Endothelial cell of umbilical vein (primary cell): ENCODE measurements at regions not wholly inside any gene's neighbourhood (a gene's known extent, or its start where the extent isn't known, plus 50 kb on each side); places are given as distances from the start of the nearest gene placed in this dataset.

ENCODE experiments used
- BruUV-seq: library from RNA; stranded (reverse); fragments of 400-500 nt; replicated peaks from 2 replicates; lab custom pipeline; 2021; lab: Mats Ljungman, UMichigan
- CTCF ChIA-PET: fragments of 300-600, 350-600 bp; sonication (Branson Sonifier 250); formaldehyde crosslinking; loops from one replicate; lab custom pipeline; 2021; ENCODE audit warnings: antibody characterized with exemption, inconsistent platforms; lab: Charles Lee
- POLR2A ChIA-PET: fragments of 300-600, 350-600 bp; sonication (Branson Sonifier 250); formaldehyde crosslinking; loops from one replicate; lab custom pipeline; 2021; ENCODE audit warnings: antibody characterized with exemption, inconsistent platforms; lab: Charles Lee
- DNase-seq: peaks from one replicate; pipeline ENCODE4 v3.0.0-alpha.2; 2011; ENCODE audit warnings: low read depth, low spot score
- FAIRE-seq: peaks from 2 replicates; lab custom pipeline; 2011; peaks lifted over from hg19 to GRCh38; lab: Jason Lieb, UNC
- H2AFZ ChIP-seq: 2 replicates; pipeline ENCODE4 v1.6.0; 2012; ENCODE audit warnings: low read depth, low read length, control low read depth, inconsistent platforms
- H3K27ac ChIP-seq: 2 replicates; pipeline ENCODE4 v1.5.1; 2011; ENCODE audit warnings: low read depth, mild to moderate bottlenecking, control low read depth, low read length, moderate library complexity; ENCODE audit not compliant: insufficient read depth
- H3K27me3 ChIP-seq, 2 experiments: 2 replicates each; pipeline versions ENCODE4 v1.6.0 to v1.6.1; 2011; ENCODE audit warnings: low read length in 2 of 2, mixed read lengths in 1 of 2; ENCODE audit not compliant: control insufficient read depth in 2 of 2, insufficient read depth in 2 of 2
- H3K36me3 ChIP-seq, 2 experiments: 2 replicates in 1 of 2; 3 replicates in 1 of 2; pipeline ENCODE4 v1.5.1; 2011; ENCODE audit warnings: low read length in 2 of 2, mild to moderate bottlenecking in 1 of 2, moderate library complexity in 1 of 2; ENCODE audit not compliant: control insufficient read depth in 2 of 2, insufficient read depth in 2 of 2; ENCODE audit errors: extremely low read depth in 1 of 2
- H3K4me1 ChIP-seq: 3 replicates; pipeline ENCODE4 v1.5.1; 2011; ENCODE audit warnings: mild to moderate bottlenecking, low read length; ENCODE audit not compliant: control insufficient read depth, insufficient read depth; ENCODE audit errors: extremely low read depth
- H3K4me2 ChIP-seq: 2 replicates; pipeline ENCODE4 v1.6.1; 2011; ENCODE audit warnings: low read length, control low read depth, mixed read lengths; ENCODE audit not compliant: insufficient read depth
- H3K4me3 ChIP-seq, 3 experiments: fragments of 200-600 bp in 1 of 3; sonication (generic), shearing (Covaris generic) in 1 of 3; replicated peaks in 1 of 3; 2 replicates each; pipeline ENCODE4 v1.5.1; 2011 to 2016; ENCODE audit warnings: control low read depth in 3 of 3, low read length in 3 of 3, mild to moderate bottlenecking in 2 of 3, inconsistent platforms in 1 of 3, low read depth in 1 of 3, moderate library complexity in 1 of 3; ENCODE audit not compliant: insufficient read depth in 1 of 3
- H3K79me2 ChIP-seq: 2 replicates; pipeline ENCODE4 v1.6.0; 2012; ENCODE audit warnings: low read length, inconsistent platforms; ENCODE audit not compliant: control insufficient read depth, insufficient read depth
- H3K9ac ChIP-seq: replicated peaks from 2 replicates; pipeline ENCODE3; 2011; ENCODE audit warnings: low read length, control low read depth; ENCODE audit not compliant: insufficient read depth; ENCODE audit errors: extremely low read depth
- H3K9me1 ChIP-seq: replicated peaks from 3 replicates; pipeline ENCODE4 v1.6.0; 2011; ENCODE audit warnings: mild to moderate bottlenecking, low read length; ENCODE audit not compliant: control insufficient read depth, insufficient read depth; ENCODE audit errors: extremely low read depth
- H3K9me3 ChIP-seq: replicated peaks from 2 replicates; pipeline ENCODE4 v1.5.1; 2012; ENCODE audit warnings: low read length, inconsistent platforms; ENCODE audit not compliant: control insufficient read depth, insufficient read depth
- H4K20me1 ChIP-seq: replicated peaks from 2 replicates; pipeline ENCODE3; 2011; ENCODE audit warnings: mild to moderate bottlenecking, low read length; ENCODE audit not compliant: control insufficient read depth, insufficient read depth; ENCODE audit errors: extremely low read depth
- CTCF ChIP-seq, 2 donors: IDR thresholded peaks; 1 replicate in 1 of 2; 2 replicates in 1 of 2; pipeline ENCODE4 v1.5.1; 2011; ENCODE audit warnings: low read length in 2 of 2, mild to moderate bottlenecking in 2 of 2, moderate library complexity in 2 of 2, control low read depth in 1 of 2, inconsistent platforms in 1 of 2, low read depth in 1 of 2; ENCODE audit not compliant: insufficient read depth in 1 of 2; ENCODE audit errors: extremely low read depth in 1 of 2
- EZH2 ChIP-seq: IDR thresholded peaks from 2 replicates; pipeline ENCODE4 v1.6.1; 2012; ENCODE audit warnings: borderline replicate concordance, low read depth, mild to moderate bottlenecking, moderate library complexity, low read length, inconsistent platforms; ENCODE audit not compliant: severe bottlenecking
- FOS ChIP-seq: IDR thresholded peaks from 2 replicates; pipeline ENCODE4 v1.6.1; 2011; ENCODE audit warnings: mild to moderate bottlenecking, low read length, moderate library complexity, borderline replicate concordance; ENCODE audit not compliant: insufficient read depth
- GATA2 ChIP-seq: IDR thresholded peaks from 2 replicates; pipeline ENCODE4 v1.7.0; 2011; ENCODE audit warnings: low read depth, mild to moderate bottlenecking, moderate library complexity, mixed read lengths, low read length; ENCODE audit not compliant: insufficient read length, insufficient read depth
- JUN ChIP-seq: IDR thresholded peaks from 2 replicates; pipeline ENCODE4 v1.6.1; 2011; ENCODE audit warnings: borderline replicate concordance, low read depth; ENCODE audit not compliant: insufficient read length, insufficient read depth
- MAX ChIP-seq: IDR thresholded peaks from 2 replicates; pipeline ENCODE4 v1.6.1; 2011; ENCODE audit not compliant: insufficient read depth, insufficient read length
- MYC ChIP-seq: IDR thresholded peaks from one replicate; pipeline ENCODE4 v1.6.1; 2011; ENCODE audit warnings: mild to moderate bottlenecking, low read depth, low read length
- POLR2A ChIP-seq: IDR thresholded peaks from 2 replicates; pipeline ENCODE4 v1.6.1; 2012; ENCODE audit warnings: low read depth, mild to moderate bottlenecking, control low read depth, low read length
- POLR2AphosphoS5 ChIP-seq: IDR thresholded peaks from 2 replicates; pipeline ENCODE4 v1.6.1; 2012; ENCODE audit warnings: low read depth, mild to moderate bottlenecking, control low read depth, low read length, moderate library complexity; ENCODE audit not compliant: insufficient read depth
- dilution Hi-C: fragments of 300-500 bp; cut with MboI; formaldehyde crosslinking; loops from one replicate; pipeline ENCODE4 v1.15.0; 2019; ENCODE audit warnings: low sequenced_read_pairs; ENCODE audit not compliant: extremely low pct_ligation_motif_present
- intact Hi-C: fragments of 100-400 bp; cut with micrococcal nuclease; formaldehyde crosslinking; loops from one replicate; pipeline ENCODE4 v1.10.0; 2022

- no peak for DNase-seq
- POLR2A ChIA-PET = no interaction called here
Measured at GRCh38 chr4:34281826-34282225, 1962.5 kb downstream of the ARAP2 start.

More at GRCh38 chr4:34281826-34282225, 1962.5 kb downstream of the ARAP2 start:
- Histone ChIP-seq H3K4me1 (no peaks in the 10 kb centered on the region), H3K9me3 (no peaks in the 10 kb centered on the region), H3K79me2 (no peaks in the 10 kb centered on the region), H3K27me3 (no peaks in the 10 kb centered on the region), H3K4me3 (no peak overlapping the region), H3K9ac (no peak overlapping the region), H3K36me3 (no peaks in the 10 kb centered on the region), H3K9me1 (no peaks in the 10 kb centered on the region), H4K20me1 (no peaks in the 10 kb centered on the region), H3K27ac (no peak overlapping the region), H3K4me2 (no peak overlapping the region), H2AFZ (no peak overlapping the region)
- no peak for FAIRE-seq
- dilution Hi-C loops (no loop called here), intact Hi-C loops (no loop called here)
- CTCF ChIA-PET = no interaction called here
- BruUV-seq = no TSS peak
- no peak for TF ChIP-seq MYC
- TF ChIP-seq POLR2AphosphoS5 = no peak
- no peak for TF ChIP-seq GATA2
- TF ChIP-seq MAX = no peak
- TF ChIP-seq CTCF (IDR thresholded peaks at IDR 0.05; ENCODE audit: extremely low read depth in 1 of 2, insufficient read depth in 1 of 2, low read depth in 1 of 2, low read length in 2 of 2) = no peak
- no peak for TF ChIP-seq EZH2
- TF ChIP-seq JUN = no peak
- no peak for TF ChIP-seq POLR2A
- TF ChIP-seq FOS = no peak
